ENCODE measurements at regions not wholly inside any gene's neighbourhood (a gene's known extent, or its start where the extent isn't known, plus 50 kb on each side); places are given as distances from the start of the nearest gene placed in this dataset.
"Not testable (repeated sequence)": the region's sequence is repeated elsewhere in the genome, so short reads cannot be mapped to it uniquely, and the experiment has no call there.

DNA sequence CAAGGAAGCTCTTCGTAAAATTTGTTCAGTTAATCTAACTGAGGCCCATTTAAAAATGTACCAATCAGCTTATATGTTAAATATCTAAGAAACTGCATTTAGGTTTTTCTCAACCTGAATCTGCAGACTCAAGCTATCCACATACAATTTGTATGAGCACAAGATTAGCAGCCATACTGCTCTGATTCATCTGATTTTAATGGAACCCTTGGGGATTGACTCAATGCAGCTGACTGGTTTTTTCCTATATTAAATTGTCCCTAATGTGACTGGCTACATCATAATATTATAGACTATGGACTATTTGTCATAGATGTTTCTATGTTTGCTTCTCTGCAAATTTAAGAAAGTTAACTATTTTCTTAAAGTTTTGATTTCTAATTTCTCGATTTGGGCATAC lies 451.0 kb upstream of the TUSC1 start:
- 61 to 72% methylated on average over 2 of the region's 2 CpGs for WGBS, 2 donors
- ATAC-seq (no peak), DNase-seq (no peak)
- no peaks in the 10 kb centered on the region for H3K36me3 ChIP-seq (replicated peaks in 1 of 2; ENCODE audit: insufficient read depth in 1 of 2, low read depth in 2 of 2)
- intact Hi-C loops (cut with DNase I) = no loop called here
- TF ChIP-seq, protein P1, sequence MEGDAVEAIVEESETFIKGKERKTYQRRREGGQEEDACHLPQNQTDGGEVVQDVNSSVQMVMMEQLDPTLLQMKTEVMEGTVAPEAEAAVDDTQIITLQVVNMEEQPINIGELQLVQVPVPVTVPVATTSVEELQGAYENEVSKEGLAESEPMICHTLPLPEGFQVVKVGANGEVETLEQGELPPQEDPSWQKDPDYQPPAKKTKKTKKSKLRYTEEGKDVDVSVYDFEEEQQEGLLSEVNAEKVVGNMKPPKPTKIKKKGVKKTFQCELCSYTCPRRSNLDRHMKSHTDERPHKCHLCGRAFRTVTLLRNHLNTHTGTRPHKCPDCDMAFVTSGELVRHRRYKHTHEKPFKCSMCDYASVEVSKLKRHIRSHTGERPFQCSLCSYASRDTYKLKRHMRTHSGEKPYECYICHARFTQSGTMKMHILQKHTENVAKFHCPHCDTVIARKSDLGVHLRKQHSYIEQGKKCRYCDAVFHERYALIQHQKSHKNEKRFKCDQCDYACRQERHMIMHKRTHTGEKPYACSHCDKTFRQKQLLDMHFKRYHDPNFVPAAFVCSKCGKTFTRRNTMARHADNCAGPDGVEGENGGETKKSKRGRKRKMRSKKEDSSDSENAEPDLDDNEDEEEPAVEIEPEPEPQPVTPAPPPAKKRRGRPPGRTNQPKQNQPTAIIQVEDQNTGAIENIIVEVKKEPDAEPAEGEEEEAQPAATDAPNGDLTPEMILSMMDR (IDR thresholded peaks at IDR 0.05) = no peak
- TF ChIP-seq POLR2A (IDR thresholded peaks at IDR 0.05) = no peak
- no peaks in the 10 kb centered on the region for H3K4me1 ChIP-seq
- H3K27ac ChIP-seq = no peak overlapping the region
- H3K9me3 ChIP-seq = no peaks in the 10 kb centered on the region
- H3K4me3 ChIP-seq = no peak overlapping the region
- no peaks in the 10 kb centered on the region for H3K27me3 ChIP-seq

DNA sequence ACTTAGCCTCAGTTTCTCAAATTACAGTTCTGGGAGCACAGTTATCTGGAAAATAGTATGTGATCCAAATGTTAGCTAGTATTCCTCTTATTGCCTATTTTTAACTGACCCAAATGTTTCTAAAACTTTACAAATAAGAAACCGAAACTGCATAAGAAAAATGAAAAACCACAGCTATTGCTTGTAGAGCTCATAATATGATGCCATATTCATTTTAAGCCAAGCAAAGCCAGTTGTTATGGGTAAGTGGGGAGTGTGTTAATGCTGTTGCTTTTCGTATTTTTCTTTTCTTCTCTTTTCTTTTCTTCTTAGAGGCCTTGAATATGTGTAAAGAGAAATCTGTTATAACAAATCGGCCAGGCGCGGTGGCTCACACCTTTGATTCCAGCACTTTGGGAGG lies 447.4 kb upstream of the TUSC1 start:
- ATAC-seq (no peak), DNase-seq (no peak)
- no peaks in the 10 kb centered on the region for H3K4me1 ChIP-seq
- H3K27me3 ChIP-seq = no peaks in the 10 kb centered on the region
- TF ChIP-seq, protein P1 (IDR thresholded peaks at IDR 0.05) = no peak
- no peak for TF ChIP-seq POLR2A (IDR thresholded peaks at IDR 0.05)
- H3K9me3 ChIP-seq = no peaks in the 10 kb centered on the region
- intact Hi-C loops (cut with DNase I) = no loop called here
- no peak overlapping the region for H3K27ac ChIP-seq
- H3K36me3 ChIP-seq (replicated peaks in 1 of 2; ENCODE audit: insufficient read depth in 1 of 2, low read depth in 2 of 2) = no peaks in the 10 kb centered on the region
- 81% methylated on average over 5 of the region's 5 CpGs for WGBS, 2 donors
- no peak overlapping the region for H3K4me3 ChIP-seq

DNA sequence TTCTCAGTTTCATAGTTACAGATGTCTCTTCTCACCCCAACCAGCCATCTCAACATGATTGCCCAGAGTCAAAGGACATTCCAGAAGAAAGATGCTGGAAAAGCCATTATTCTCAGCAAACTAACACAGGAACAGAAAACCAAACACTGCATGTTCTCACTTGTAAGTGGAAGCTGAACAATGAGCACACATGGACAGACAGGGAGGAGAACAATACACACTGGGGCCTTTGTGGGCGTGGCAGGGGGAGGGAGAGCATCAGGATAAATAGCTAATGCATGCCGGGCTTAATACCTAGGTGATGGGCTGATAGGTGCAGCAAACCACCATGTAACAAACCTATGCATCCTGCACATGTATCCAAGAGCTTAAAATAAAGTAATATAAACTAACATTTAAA lies 437.8 kb upstream of the TUSC1 start:
- H3K4me3 ChIP-seq; H3K27me3 ChIP-seq; H3K9me3 ChIP-seq; H3K36me3 ChIP-seq (replicated peaks in 1 of 2; ENCODE audit: insufficient read depth in 1 of 2, low read depth in 2 of 2); intact Hi-C loops (cut with DNase I); ATAC-seq; H3K27ac ChIP-seq; DNase-seq; H3K4me1 ChIP-seq: not testable (repeated sequence)
- WGBS, 2 donors = 25 to 37% methylated on average over 2 of the region's 2 CpGs

DNA sequence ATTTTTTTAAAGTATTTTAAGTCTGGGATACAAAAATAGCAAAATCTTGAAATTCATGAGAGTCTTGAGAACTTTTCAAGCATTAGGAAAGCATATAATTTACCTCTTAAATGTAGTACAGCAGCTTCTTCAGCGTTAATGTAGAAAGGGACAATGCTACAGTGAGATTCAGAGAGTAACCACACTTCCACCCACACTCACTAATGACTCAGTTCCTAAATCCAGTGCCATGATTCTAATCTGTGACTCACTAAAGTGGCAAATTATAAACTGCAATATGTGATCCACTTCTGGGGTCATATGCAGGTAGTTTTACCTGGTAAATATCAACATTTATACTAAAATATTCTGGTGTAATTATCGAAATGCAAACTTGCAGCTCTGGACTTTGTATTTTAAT lies 434.5 kb upstream of the TUSC1 start:
- Histone ChIP-seq H3K4me3 (no peak overlapping the region), H3K27ac (no peak overlapping the region), H3K27me3 (no peaks in the 10 kb centered on the region), H3K36me3 (replicated peaks in 1 of 2; ENCODE audit: insufficient read depth in 1 of 2, low read depth in 2 of 2) (no peaks in the 10 kb centered on the region), H3K9me3 (no peaks in the 10 kb centered on the region), H3K4me1 (no peaks in the 10 kb centered on the region)
- ATAC-seq = no peak
- no peak for TF ChIP-seq POLR2A (IDR thresholded peaks at IDR 0.05)
- TF ChIP-seq, protein P1 (IDR thresholded peaks at IDR 0.05) = no peak
- intact Hi-C loops (cut with DNase I) = no loop called here
- DNase-seq = no peak
- WGBS, 2 donors = 67 to 73% methylated on average over 2 of the region's 2 CpGs

DNA sequence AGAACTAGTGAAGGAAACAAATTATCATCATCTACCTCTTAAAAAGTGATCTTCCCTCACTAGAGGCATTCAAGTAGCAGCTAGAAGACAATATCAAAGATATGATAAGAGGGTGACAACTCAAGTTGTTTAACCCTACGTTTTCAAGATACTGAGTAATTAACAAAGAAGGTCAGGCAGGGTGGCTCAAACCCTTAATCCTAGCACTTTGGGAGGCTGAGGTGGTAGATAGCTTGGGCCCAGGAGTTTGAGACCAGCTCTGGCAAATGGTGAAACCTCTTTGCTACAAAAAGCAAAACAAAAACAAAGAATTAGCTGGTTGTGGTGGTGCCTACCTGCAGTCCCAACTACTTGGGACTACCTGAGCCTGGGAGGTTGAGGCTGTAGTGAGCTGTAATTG lies 408.2 kb upstream of the TUSC1 start:
- WGBS, 2 donors = 11 to 15% methylated on average over 1 of the region's 1 CpG
- ATAC-seq = no peak

More for the DNA sequence above, 408.2 kb upstream of the TUSC1 start:
- intact Hi-C loops (cut with DNase I) = no loop called here
- Histone ChIP-seq H3K9me3 (no peaks in the 10 kb centered on the region), H3K27ac (no peak overlapping the region), H3K4me3 (no peak overlapping the region), H3K27me3 (no peaks in the 10 kb centered on the region), H3K36me3 (replicated peaks in 1 of 2; ENCODE audit: insufficient read depth in 1 of 2, low read depth in 2 of 2) (no peaks in the 10 kb centered on the region), H3K4me1 (no peaks in the 10 kb centered on the region)
- no peak for TF ChIP-seq POLR2A (IDR thresholded peaks at IDR 0.05)
- TF ChIP-seq, protein P1 (IDR thresholded peaks at IDR 0.05) = no peak
- no peak for DNase-seq

Data from body of pancreas (tissue), 4 donors.